SU-DHL-6 (cell line): ENCODE measurements at regions not wholly inside any gene's neighbourhood (a gene's known extent, or its start where the extent isn't known, plus 50 kb on each side); places are given as distances from the start of the nearest gene placed in this dataset.

Experiments
- H2AFZ ChIP-seq: fragments of 200-600 bp; sonication (generic); 2 replicates; pipeline ENCODE4 v1.6.1; 2014; ENCODE audit warnings: low read depth, mild to moderate bottlenecking, moderate library complexity, mixed read lengths, antibody characterized with exemption, low read length; ENCODE audit not compliant: severe bottlenecking
- H3F3A ChIP-seq: fragments of 200-600 bp; shearing (Covaris generic); 2 replicates; pipeline ENCODE4 v1.6.0; 2016; ENCODE audit warnings: antibody characterized with exemption, mild to moderate bottlenecking; ENCODE audit not compliant: insufficient read depth
- H3K27ac ChIP-seq: fragments of 200-600 bp; sonication (generic); 2 replicates; pipeline ENCODE4 v1.5.1; 2016; ENCODE audit warnings: low read depth, mild to moderate bottlenecking, low read length, moderate library complexity, mixed read lengths
- H3K27me3 ChIP-seq: fragments of 200-600 bp; sonication (generic), shearing (Covaris generic); 2 replicates; pipeline ENCODE4 v1.6.0; 2014; ENCODE audit warnings: mild to moderate bottlenecking, low read length
- H3K36me3 ChIP-seq: fragments of 200-600 bp; sonication (generic); 2 replicates; pipeline ENCODE4 v1.6.1; 2014; ENCODE audit warnings: mild to moderate bottlenecking, low read length, mixed read lengths
- H3K4me2 ChIP-seq: fragments of 300-600, 200-600 bp; shearing (Covaris generic), sonication (generic); 2 replicates; pipeline ENCODE4 v1.6.0; 2014; ENCODE audit warnings: low read length, low read depth, mild to moderate bottlenecking; ENCODE audit not compliant: poor library complexity, severe bottlenecking
- H3K4me3 ChIP-seq: fragments of 200-600 bp; sonication (generic); 2 replicates; pipeline ENCODE4 v1.5.1; 2014; ENCODE audit warnings: antibody characterized with exemption, low read length, mild to moderate bottlenecking, mixed read lengths; ENCODE audit not compliant: insufficient read depth, poor library complexity, severe bottlenecking
- H3K79me2 ChIP-seq: fragments of 200-600 bp; sonication (generic); 2 replicates; pipeline ENCODE4 v1.6.1; 2014; ENCODE audit warnings: mild to moderate bottlenecking, low read length, moderate library complexity; ENCODE audit not compliant: insufficient read depth
- H3K9ac ChIP-seq: fragments of 200-600 bp; sonication (generic); 2 replicates; pipeline ENCODE4 v1.7.0; 2014; ENCODE audit warnings: mild to moderate bottlenecking, low read length
- H3K9me2 ChIP-seq: fragments of 200-600 bp; sonication (generic); replicated peaks from 2 replicates; pipeline ENCODE4 v1.6.1; 2014; ENCODE audit warnings: low read length; ENCODE audit not compliant: insufficient read depth
- H3K9me3 ChIP-seq: fragments of 200-600 bp; sonication (generic); 2 replicates; pipeline ENCODE4 v1.6.1; 2014; ENCODE audit warnings: low read length, mixed read lengths; ENCODE audit not compliant: insufficient read depth
- H4K20me1 ChIP-seq: fragments of 200-600 bp; sonication (generic); 2 replicates; pipeline ENCODE4 v1.6.1; 2014; ENCODE audit warnings: low read depth, mild to moderate bottlenecking, antibody characterized with exemption, low read length, moderate library complexity, mixed read lengths
- CTCF ChIP-seq: fragments of 200-600 bp; sonication (generic); IDR thresholded peaks from one replicate; pipeline ENCODE4 v1.5.1; 2017; ENCODE audit warnings: antibody characterized with exemption, mild to moderate bottlenecking, low read length, moderate library complexity; ENCODE audit not compliant: insufficient read depth, poor library complexity, severe bottlenecking
- EZH2phosphoT487 ChIP-seq: fragments of 200-600 bp; sonication (generic), shearing (Covaris generic); conservative IDR thresholded peaks from 2 replicates; pipeline ENCODE4 v1.6.1; 2018; ENCODE audit warnings: mild to moderate bottlenecking, antibody characterized with exemption, low read length, moderate library complexity, mixed read lengths

- H3K4me2 ChIP-seq = no peak overlapping the region
- no peaks in the 10 kb centered on the region for H3K79me2 ChIP-seq
- no peak overlapping the region for H3K9ac ChIP-seq
- no peaks in the 10 kb centered on the region for H3K9me2 ChIP-seq
- no peaks in the 10 kb centered on the region for H3F3A ChIP-seq
- H2AFZ ChIP-seq = no peak overlapping the region
- TF ChIP-seq CTCF = no peak
- TF ChIP-seq EZH2phosphoT487 = no peak
- no peak overlapping the region for H3K4me3 ChIP-seq
- no peaks in the 10 kb centered on the region for H3K9me3 ChIP-seq
- H3K27ac ChIP-seq = no peak overlapping the region
- no peaks in the 10 kb centered on the region; the same call in 1 of the 2 replicates for H4K20me1 ChIP-seq
- no peaks in the 10 kb centered on the region for H3K36me3 ChIP-seq
- no peaks in the 10 kb centered on the region for H3K27me3 ChIP-seq
Measured at GRCh38 chr6:80744213-80744612, 637.7 kb downstream of the BCKDHB start.

- TF ChIP-seq EZH2phosphoT487 (no peak), CTCF (no peak)
- no peak overlapping the region for H2AFZ ChIP-seq
Measured at GRCh38 chr6:80742481-80742880, 636.0 kb downstream of the BCKDHB start.

GRCh38 chr6:80733641-80734040 lies 627.2 kb downstream of the BCKDHB start:
- Histone ChIP-seq H3K27me3 (no peaks in the 10 kb centered on the region), H3K4me3 (no peak overlapping the region), H4K20me1 (no peaks in the 10 kb centered on the region), H3F3A (no peaks in the 10 kb centered on the region), H3K79me2 (no peaks in the 10 kb centered on the region), H3K4me2 (no peak overlapping the region), H3K36me3 (no peaks in the 10 kb centered on the region), H3K9me2 (no peaks in the 10 kb centered on the region), H3K9me3 (no peaks in the 10 kb centered on the region), H3K27ac (no peak overlapping the region), H3K9ac (no peak overlapping the region), H2AFZ (no peak overlapping the region)
- TF ChIP-seq CTCF = no peak
- no peak for TF ChIP-seq EZH2phosphoT487

More at GRCh38 chr6:80742481-80742880, 636.0 kb downstream of the BCKDHB start:
- Histone ChIP-seq H3K27ac (no peak overlapping the region), H3K36me3 (no peaks in the 10 kb centered on the region), H3K9me3 (no peaks in the 10 kb centered on the region), H3K9me2 (no peaks in the 10 kb centered on the region), H3K4me3 (no peak overlapping the region), H3F3A (no peaks in the 10 kb centered on the region), H3K4me2 (no peak overlapping the region), H3K9ac (no peak overlapping the region), H3K79me2 (no peaks in the 10 kb centered on the region), H3K27me3 (no peaks in the 10 kb centered on the region), H4K20me1 (no peaks in the 10 kb centered on the region; the same call in 1 of the 2 replicates)

GRCh38 chr6:80728830-80729229 lies 622.4 kb downstream of the BCKDHB start:
- Histone ChIP-seq H3K27me3 (no peaks in the 10 kb centered on the region), H3K4me2 (no peak overlapping the region), H3K9me2 (no peaks in the 10 kb centered on the region), H3K36me3 (no peaks in the 10 kb centered on the region), H3K9ac (no peak overlapping the region), H2AFZ (no peak overlapping the region), H3K4me3 (no peak overlapping the region), H3F3A (no peaks in the 10 kb centered on the region), H4K20me1 (no peaks in the 10 kb centered on the region), H3K27ac (no peak overlapping the region), H3K79me2 (no peaks in the 10 kb centered on the region), H3K9me3 (no peaks in the 10 kb centered on the region)
- TF ChIP-seq EZH2phosphoT487 (no peak), CTCF (no peak)
